Cerebellar nuclear complex (tissue), 1 donor: ENCODE measurements at regions not wholly inside any gene's neighbourhood (a gene's known extent, or its start where the extent isn't known, plus 50 kb on each side); places are given as distances from the start of the nearest gene placed in this dataset.
"Not testable (repeated sequence)": the region's sequence is repeated elsewhere in the genome, so short reads cannot be mapped to it uniquely, and the experiment has no call there.

Experiments used
- DNase-seq, 2 experiments: peaks; one replicate each; lab custom pipeline; 2025; lab: John Stamatoyannopoulos, UW

DNA sequence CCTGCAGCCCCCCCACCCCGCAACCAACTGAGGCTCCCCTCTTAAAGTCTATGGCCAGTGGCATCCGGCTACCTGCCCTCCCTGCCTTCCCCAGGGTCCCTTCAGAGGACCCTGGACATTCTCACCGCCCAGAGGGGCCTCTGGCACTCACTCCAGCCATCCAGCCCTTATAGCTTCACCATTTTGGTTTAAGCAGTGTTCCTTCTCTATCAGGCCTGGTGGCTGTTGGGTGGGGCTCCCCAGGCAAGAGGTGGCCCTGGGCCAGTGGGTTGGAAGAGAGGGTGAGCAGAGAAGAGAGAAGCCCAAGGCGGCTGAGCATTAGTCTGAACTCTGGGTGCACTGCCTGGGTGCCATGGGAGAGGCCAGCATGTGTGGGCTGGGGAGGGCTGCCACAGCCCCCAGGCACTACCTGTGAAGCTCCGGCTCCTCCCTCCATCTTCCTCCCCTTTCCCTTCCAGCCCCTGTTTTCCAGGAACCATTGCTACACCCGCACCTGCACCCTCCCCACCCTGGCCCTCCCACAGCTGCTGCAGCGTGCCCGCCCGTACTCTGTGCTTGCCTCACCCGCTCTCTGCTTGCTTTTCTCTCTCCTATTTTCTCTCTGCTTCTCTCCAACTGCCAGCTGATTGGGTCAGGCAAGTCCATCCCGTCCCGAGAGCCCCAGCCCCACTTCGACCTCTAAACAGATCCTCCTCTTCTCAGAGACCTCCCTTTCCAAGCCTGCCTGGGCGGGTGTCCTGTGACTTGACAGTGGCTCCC, 168.2 kb downstream of the TBC1D2B start:
- DNase-seq: no peak

DNA sequence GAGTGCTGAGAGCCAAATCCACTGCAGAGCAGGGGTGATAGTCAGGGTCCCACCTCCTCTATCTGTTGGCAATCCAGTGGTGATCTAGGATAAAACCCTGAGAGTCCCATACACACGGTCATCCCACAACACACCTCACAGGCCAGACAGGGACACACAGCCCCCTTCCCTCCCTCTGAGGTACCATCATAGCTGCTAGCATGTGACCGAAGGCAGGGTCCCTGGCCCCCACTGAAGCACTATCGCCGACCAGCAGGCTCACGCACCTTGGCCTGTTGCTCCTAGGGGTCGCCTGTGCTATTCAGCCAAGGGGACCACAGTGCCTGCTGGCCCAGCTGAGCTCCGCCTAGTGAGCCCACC, 168.8 kb downstream of the TBC1D2B start:
- not testable (repeated sequence) for DNase-seq

DNA sequence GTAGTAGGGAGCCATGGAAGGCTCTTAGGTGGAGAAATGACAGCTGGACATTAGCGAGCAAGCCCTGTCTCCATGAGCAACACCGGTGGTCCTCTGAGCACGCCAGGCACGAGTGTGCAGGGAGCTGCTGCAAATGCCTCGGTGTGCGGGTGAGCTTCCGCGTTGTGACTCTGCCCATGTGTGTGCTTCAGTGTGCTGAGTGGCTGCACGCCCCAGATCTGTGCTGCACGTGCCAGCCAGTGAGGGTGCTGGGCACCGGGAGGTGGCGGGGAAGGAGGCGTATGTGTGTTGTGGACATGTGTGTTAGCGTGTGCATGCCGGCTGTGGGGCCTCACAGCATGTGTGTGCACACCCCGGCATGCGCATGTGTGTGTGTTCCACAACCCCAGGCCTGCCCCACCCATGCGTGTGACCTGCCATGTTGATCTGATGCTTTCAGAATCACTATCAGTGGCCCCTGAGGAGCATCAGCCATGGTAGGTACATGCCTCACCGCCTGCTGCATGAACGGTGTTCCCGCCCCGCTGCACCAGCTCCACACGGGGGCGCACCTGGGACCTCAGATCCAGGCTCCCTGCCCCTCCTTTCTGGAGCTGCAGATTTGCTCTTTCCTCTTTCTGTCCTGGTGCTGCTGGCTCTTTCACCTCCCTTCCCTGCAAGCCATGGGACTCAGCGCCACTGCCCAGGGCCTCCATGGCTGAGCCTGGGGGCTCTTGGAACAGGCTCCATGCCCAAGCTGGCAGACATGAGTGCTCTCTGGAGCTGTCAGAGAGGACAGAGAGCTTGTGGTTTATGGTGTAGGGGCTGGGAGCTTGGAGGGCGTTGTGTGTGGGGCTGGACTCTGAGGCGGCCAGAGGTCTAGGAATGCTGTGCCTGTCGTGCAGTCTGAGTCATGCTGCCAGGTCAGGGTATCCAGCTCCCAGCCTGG, 169.4 kb downstream of the TBC1D2B start:
- no peak for DNase-seq

DNA sequence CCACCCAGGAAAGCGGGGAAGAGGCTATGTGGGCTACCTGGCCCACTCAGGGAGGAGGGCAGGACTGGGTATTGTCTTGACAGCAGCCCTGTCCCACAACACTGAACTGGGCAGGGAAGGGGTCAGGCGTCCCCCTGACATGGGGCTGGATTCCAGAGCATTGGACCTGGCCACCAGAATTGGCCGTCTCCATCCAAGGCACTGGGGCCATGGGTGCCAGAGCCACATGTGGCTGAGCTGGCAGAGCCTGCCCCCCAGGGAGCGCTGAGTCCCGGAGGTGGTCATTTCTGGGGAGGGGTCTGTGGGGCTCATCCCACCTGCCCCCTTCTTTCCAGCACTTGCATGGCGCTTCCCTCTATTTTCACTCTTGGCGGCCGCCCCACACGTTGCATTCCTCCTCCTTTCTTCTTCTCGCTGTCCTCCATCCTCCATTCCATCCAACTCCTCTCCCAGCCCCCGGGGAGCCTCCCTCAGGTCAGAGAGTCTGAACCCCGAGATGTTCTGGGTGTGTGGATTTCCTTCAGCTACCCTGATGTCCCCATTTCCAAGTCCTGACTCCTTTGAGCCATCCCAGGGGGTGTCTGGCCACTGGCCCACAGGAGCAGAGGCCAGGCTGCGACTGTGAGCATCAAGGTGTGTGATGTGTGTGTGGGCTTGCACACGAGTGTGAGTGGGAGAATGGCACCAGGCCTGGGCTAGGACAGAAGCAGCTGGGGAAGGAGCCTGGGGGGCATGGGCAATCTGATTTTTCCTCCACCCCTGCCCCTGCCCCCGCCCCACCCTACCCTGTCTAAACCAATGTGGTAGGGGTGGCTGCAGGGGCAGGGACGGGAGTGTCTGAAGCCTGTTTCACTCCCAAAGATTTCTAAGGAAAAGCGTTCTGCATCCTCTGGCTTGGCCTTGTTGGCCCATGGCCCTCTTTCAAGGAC, 171.2 kb downstream of the TBC1D2B start:
- DNase-seq: not testable (repeated sequence)

DNA sequence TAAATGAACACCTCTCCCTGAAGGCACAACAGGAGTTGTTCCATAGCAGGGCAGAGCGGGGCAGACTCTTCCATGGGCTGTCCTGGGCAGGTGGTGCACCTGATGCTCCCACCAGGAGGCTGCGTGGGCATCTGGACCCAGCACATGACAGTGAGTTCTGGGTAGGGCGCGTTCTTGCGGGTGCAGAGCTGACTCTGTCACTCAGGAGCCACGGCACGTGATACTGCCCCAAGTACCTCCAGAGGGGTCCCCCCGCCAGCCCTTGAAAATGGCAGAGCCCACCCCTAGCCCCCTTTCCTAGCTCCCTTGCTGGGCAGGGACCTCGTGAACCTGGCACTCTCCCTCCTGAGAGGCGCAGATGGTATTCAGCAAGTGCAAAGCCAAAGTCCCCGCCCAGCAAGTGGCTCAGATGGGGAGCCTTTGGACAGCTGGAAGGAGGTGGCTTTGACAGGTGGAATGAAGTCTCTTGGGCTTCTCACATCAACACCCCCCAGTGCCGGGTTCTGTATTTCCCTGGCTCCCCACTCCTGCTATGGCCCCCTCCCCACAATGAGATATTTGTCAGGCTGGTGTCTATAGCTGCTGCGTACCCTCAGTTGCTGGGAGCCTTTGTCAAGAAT, 172.1 kb downstream of the TBC1D2B start:
- no peak for DNase-seq

DNA sequence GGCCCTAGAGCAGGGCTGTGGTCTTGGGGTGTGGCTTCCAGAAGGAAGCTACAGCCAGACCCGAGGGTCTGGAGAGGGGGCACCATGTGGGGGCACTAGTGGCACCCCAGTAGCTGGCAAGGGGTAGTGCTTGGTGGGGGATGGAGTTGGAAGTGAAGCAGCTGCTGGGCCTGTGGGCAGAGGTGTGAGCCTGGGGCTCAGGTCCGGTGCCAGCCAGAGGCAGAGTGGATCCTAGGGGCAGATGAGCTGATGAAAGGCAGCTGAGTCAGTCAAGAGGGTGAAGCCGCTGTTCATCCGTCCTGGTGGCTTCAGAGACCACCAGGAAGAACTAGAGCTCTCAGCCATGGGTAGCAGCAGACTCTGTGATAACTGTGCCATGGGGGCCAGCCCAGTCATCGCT, 172.6 kb downstream of the TBC1D2B start:
- no peak for DNase-seq

DNA sequence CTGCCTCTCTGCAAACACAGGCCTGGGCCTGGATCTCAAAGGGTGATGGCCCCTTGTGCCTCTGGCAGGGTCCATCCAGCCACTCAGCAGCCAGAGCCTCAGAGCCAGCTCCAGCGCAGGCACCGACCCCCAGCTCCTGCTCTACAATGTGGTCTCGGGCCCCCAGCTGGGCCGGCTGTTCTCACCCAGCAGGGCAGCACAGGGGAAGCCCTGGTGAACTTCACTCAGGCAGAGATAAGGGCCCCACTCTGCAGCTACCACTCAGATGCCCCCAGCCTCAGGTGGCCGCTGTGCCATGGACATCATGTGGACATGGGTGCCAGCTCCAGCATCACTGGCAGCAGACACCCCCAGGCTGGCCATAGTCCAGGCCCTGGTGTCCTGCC, 173.1 kb downstream of the TBC1D2B start:
- DNase-seq: no peak

DNA sequence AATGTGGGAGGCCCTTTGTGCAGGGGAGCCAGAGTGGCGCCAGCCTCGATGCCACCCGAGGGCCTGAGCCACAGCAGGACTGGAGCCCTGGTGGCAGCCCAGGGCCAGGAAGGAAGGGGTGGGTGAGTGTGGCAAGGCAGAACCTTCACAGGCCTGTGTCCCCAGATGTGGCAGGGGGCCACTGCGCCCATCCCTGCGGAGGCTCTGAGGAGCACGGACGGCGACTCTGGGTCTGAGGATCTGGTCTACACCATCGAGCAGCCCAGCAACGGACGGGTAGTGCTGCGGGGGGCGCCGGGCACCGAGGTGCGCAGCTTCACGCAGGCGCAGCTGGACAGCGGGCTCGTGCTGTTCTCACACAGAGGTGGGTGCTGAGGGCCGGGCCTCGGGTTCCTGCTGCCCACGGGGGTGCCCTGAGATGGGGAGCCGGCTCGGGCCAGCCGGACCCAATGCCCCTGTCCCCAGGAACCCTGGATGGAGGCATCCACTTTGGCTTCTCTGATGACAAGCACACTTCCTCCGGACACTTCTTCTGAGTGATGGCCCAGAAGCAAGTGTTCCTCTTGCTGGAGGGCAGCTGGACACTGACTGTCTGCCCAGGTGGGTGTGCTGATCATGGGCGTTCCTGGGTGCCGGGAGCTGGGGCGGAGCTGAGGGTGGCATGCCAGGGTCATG, 173.6 kb downstream of the TBC1D2B start:
- not testable (repeated sequence) for DNase-seq

DNA sequence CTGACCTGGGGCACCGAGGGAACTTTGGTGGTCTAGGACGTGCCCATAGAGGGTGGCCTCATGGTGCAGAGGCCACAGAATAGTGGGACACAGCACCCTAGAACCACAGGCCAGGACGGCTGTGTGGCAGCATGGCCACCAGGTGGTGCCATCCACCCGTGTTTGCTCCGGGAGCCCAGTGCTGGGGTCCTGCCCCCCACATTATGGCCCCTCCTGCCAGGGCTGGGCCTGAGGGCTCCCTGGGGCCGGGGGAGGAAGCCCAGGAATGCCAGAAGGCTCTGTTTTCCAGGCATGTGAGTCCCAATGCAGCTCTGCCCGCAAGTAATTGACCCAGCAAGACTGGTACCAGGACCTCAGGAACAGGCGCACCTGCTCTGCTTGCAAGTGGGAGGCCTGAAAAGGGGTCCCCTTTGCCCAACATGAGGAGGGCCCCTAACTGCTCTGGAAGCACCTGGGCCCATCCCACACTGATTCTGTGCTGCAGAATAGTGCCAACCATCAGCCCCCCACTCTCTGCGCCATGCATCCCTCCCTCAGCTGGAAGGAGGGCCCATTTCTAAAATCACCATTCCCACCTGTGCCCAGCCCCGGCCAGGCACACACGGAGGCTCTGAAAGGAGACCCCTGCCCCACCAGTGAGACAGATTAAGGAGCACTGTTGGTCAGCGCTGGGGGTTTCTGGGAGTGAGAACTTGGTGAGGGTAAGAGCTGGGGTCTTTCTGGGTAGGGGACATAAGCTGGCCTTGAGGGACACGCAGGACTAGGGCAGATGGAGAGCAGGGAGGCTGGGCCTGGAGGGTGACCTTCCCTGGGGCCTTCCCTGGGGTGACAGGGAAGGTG, 174.4 kb downstream of the TBC1D2B start:
- DNase-seq: not testable (repeated sequence)

DNA sequence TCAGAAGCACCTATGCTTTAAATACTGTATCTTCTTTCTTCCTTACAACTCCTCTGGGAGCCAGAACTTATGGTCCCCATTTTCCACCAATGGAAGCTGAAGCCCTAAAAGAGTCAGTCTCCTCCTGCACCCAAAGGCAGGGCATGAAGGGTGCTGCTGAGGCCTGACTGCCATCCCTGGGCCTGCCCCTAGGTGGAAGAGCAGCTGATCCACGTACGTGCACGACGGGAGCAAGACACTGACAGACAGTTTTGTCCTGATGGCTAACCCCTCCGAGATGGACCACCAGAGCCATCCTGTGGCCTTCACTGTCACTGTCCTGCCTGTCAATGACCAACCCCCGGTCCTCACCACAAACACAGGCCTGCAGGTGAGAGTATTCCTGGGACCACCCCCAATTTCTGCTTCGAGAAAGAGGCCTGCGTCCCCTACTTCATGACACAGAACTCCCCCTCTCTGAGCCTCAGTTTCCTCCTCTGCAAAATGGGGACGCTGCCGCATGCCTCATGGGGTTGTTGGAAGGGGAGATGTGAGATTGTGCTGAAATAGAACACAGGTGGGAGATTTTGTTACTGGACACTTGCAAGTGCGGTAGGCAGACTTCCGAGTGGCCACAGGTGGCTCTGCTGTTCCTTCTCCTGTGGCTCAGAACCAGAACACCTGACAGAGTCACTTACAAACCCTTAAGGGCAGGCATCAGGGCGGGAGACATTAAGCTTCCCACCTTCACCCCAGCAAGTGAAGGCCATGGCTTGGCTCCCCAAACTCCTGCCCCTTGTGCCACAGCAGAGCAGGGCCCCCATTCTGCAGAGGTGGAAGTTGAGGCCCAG, 175.4 kb downstream of the TBC1D2B start:
- no peak for DNase-seq

DNA sequence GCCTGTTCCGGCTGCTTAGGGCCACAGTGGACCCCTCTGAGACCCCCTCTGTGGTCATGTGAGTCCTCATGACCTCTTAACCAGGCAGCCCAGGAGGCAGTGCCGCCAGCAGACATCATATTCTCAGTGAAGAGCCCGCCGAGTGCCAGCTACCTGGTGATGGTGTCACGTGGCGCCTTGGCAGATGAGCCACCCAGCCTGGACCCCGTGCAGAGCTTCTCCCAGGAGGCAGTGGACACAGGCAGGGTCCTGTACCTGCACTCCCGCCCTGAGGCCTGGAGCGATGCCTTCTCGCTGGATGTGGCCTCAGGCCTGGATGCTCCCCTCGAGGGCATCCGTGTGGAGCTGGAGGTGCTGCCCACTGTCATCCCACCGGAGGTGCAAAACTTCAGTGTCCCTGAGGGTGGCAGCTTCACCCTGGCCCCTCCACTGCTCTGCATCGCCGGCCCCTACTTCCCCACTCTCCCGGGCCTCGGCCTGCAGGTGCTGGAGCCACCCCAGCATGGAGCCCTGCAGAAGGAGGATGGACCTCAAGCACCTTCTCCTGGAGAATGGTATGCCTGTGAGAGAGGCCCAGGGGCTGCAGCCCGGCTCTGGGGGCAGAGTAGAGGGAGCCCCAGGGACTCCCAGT, 176.1 kb downstream of the TBC1D2B start:
- DNase-seq: no peak

DNA sequence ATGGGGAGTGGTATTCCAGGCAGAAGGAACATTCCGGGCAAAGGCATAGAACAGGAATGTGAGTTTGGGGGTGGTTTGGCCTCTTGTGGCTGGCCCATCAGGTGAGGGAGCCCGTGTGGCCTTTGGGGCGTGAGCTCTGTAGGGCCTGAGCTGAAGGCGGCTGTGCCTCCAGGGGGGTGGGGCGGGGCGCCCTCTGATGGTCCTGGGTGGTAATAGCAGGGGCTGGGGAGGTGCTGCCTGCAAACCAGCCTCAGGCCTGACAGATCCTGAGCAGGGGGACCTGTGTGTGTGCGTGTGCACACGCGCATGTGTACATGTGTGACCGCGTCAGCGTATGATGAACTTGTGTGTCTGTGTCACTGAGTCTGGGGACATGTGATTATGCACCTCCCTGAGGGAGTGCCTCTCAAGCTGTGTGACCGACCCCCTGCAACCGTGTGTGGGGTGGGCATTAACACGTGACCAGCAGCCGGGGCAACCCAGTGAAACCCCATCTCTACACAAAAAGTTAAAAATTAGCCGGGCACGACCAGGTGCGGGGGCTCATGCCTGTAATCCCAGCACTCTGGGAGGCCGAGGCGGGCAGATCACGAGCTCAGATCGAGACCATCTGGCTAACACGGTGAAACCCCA, 177.1 kb downstream of the TBC1D2B start:
- DNase-seq: not testable (repeated sequence)

DNA sequence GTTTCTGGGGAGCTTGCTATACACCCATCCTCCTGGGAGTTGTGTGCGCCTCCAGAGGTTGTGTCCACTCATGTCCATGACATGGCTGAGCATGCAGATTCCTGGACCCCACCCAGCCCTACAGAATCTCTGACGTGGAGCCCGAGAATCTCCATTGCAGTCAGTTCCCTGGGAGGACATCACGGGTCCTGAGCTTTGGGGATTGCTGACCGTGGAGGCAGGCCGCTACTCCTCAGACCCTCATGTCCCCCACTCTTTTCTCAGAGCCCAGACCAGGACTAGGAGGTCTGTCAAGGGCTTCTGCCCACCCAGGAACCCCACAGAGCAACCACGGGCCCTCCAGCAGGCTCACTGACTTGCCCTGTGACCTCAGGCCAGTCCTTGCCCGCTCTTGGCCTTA, 177.7 kb downstream of the TBC1D2B start:
- DNase-seq: not testable (repeated sequence)

DNA sequence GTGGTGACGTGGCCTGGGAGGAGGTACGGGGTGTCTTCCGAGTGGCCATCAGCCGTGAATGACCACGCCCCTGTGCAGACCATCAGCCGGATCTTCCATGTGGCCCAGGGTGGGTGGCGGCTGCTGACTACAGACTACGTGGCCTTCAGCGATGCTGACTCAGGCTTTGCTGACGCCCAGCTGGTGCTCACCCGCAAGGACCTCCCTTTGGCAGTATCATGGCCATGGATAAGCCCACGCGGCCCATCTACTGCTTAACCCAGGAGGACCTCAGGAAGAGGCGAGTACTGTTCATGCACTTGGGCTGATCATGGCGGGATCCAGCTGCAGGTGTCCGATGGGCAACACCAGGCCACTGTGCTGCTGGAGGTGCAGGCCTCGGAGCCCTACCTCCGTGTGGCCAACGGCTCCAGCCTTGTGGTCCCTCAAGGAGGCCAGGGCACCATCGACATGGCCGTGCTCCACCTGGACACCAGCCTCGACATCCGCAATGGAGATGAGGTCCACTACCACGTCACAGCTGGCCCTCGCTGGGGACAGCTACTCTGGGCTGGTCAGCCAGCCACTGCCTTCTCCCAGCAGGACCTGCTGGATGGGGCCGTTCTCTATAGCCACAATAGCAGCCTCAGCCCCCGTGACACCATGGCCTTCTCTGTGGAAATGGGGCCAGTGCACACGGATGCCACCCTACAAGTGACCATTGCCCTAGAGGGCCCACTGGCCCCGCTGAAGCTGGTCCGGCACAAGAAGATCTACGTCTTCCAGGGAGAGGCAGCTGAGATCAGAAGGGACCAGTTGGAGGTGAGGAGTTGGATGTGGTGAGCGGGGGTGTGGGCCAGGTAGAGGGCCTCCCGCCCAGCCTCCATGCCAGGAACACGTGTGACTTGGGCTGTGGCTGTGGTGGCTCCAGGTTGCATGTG, 178.4 kb downstream of the TBC1D2B start:
- no peak for DNase-seq

DNA sequence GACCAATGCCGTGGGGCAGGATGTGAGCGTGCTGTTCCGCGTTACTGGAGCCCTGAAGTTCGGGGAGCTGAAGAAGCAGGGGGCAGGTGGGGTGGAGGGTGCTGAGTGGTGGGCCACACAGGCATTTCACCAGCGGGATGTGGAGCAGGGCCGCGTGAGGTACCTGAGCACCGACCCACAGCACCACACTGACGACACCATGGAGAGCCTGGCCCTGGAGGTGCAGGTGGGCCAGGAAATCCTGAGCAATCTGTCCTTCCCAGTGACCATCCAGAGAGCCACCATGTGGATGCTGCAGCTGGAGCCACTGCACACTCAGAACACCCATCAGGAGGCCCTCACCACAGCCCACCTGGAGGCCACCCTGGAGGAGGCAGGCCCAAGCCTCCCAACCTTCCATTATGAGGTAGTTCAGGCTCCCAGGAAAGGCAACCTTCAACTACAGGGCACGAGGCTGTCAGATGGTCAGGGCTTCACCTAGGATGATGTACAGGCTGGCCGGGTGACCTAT, 179.6 kb downstream of the TBC1D2B start:
- no peak for DNase-seq

DNA sequence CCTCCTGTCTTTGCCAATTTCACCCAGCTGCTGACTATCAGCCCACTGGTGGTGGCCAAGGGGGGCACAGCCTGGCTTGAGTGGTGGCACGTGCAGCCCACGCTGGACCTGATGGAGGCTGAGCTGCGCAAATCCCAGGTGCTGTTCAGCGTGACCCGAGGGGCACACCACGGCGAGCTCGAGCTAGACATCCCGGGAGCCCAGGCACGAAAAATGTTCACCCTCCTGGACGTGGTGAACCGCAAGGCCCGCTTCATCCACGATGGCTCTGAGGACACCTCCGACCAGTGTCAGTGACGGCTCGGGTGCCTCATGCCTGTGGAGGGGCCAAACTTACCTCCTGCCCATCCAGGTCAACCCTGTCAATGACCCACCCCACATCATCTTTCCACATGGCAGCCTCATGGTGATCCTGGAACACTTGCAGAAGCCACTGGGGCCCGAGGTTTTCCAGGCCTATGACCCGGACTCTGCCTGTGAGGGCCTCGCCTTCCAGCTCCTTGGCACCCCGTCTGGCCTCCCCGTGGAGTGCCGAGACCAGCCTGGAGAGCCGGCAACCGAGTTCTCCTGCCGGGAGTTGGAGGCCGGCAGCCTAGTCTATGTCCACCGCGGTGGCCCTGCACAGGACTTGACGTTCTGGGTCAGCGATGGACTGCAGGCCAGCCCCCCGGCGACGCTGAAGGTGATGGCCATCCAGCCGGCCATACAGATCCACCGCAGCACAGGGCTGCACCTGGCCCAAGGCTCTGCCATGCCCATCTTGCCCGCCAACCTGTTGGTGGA, 180.2 kb downstream of the TBC1D2B start:
- not testable (repeated sequence) for DNase-seq
